CD4-positive, alpha-beta memory T cell (primary cell): ENCODE measurements at regions not wholly inside any gene's neighbourhood (a gene's known extent, or its start where the extent isn't known, plus 50 kb on each side); places are given as distances from the start of the nearest gene placed in this dataset.

Experiments
- CTCF ChIA-PET: fragments of 350-600 bp; sonication (Branson Sonifier 250); formaldehyde crosslinking; loops from one replicate; lab custom pipeline; 2021; ENCODE audit warnings: inconsistent platforms; ENCODE audit not compliant: partially characterized antibody; lab: Charles Lee
- POLR2A ChIA-PET: fragments of 350-600 bp; sonication (Branson Sonifier 250); formaldehyde crosslinking; loops from one replicate; lab custom pipeline; 2021; ENCODE audit not compliant: partially characterized antibody; lab: Charles Lee
- DNase-seq, 5 donors: peaks; one replicate each; pipeline versions ENCODE4 v3.0.0 to v3.0.0-alpha.2; 2020 to 2022; ENCODE audit warnings: mixed read lengths in 1 of 5
- H3K27ac ChIP-seq: one replicate; pipeline ENCODE4 v1.7.0; 2013; ENCODE audit warnings: low read depth, low read length
- H3K27me3 ChIP-seq: 2 replicates; pipeline ENCODE4 v1.7.0; 2013; ENCODE audit warnings: mild to moderate bottlenecking, low read length, moderate library complexity; ENCODE audit not compliant: insufficient read depth
- H3K36me3 ChIP-seq: 2 replicates; pipeline ENCODE4 v1.7.0; 2013; ENCODE audit warnings: mild to moderate bottlenecking, low read length, moderate library complexity; ENCODE audit not compliant: insufficient read depth
- H3K4me1 ChIP-seq: 2 replicates; pipeline ENCODE4 v1.7.0; 2013; ENCODE audit warnings: mild to moderate bottlenecking, low read length, moderate library complexity; ENCODE audit not compliant: insufficient read depth
- H3K4me3 ChIP-seq, 2 donors: one replicate each; pipeline ENCODE4 v1.7.0; 2013; ENCODE audit warnings: low read length in 2 of 2, mild to moderate bottlenecking in 1 of 2
- H3K9me3 ChIP-seq, 2 donors: one replicate each; pipeline ENCODE4 v1.7.0; 2013; ENCODE audit warnings: low read length in 2 of 2, control low read depth in 1 of 2; ENCODE audit not compliant: control insufficient read depth in 1 of 2
- H3K27ac Mint-ChIP-seq, 7 donors: one replicate each; pipeline ENCODE4 v1.8.0; 2020 to 2021; ENCODE audit warnings: mixed read lengths in 7 of 7, mild to moderate bottlenecking in 6 of 7, inconsistent platforms in 3 of 7, moderate library complexity in 3 of 7
- H3K27me3 Mint-ChIP-seq, 2 donors: one replicate each; pipeline ENCODE4 v1.8.0; 2020 to 2021; ENCODE audit warnings: mixed read lengths in 2 of 2
- H3K36me3 Mint-ChIP-seq, 2 donors: one replicate each; pipeline ENCODE4 v1.8.0; 2020 to 2021; ENCODE audit warnings: mixed read lengths in 2 of 2, inconsistent platforms in 1 of 2, mild to moderate bottlenecking in 1 of 2
- H3K4me1 Mint-ChIP-seq, 4 donors: one replicate each; pipeline ENCODE4 v1.8.0; 2020 to 2021; ENCODE audit warnings: mixed read lengths in 4 of 4, mild to moderate bottlenecking in 1 of 4
- H3K4me3 Mint-ChIP-seq, 8 donors: one replicate each; pipeline ENCODE4 v1.8.0; 2020 to 2021; ENCODE audit warnings: mixed read lengths in 8 of 8, mild to moderate bottlenecking in 7 of 8, moderate library complexity in 6 of 8, inconsistent platforms in 3 of 8
- H3K9me3 Mint-ChIP-seq, 8 donors: one replicate each; pipeline ENCODE4 v1.8.0; 2020 to 2021; ENCODE audit warnings: mixed read lengths in 8 of 8, mild to moderate bottlenecking in 5 of 8, inconsistent platforms in 3 of 8, moderate library complexity in 1 of 8
- intact Hi-C: fragments of 100-400 bp; cut with micrococcal nuclease; formaldehyde crosslinking; loops from one replicate; pipeline ENCODE4 v1.15.1; 2023

GRCh38 chr6:40899684-40900155 is 139.3 kb downstream of the UNC5CL start:
- Mint-ChIP-seq H3K27ac (no peak overlapping the region), H3K4me3 (no peak overlapping the region), H3K27me3 (peaks cover 5 to 10% of the 10 kb centered on the region in 2 donors), H3K9me3 (peaks cover 0 to 1% (median 0%) of the 10 kb centered on the region in 8 donors), H3K4me1 (no peaks in the 10 kb centered on the region), H3K36me3 (no peaks in the 10 kb centered on the region)
- no peak overlapping the region for H3K4me3 ChIP-seq
- POLR2A ChIA-PET, result no interaction called here
- H3K27ac ChIP-seq, result no peak overlapping the region
- DNase-seq, result no peak
- no peaks in the 10 kb centered on the region for H3K9me3 ChIP-seq
- CTCF ChIA-PET, result no interaction called here
- H3K4me1 ChIP-seq, result no peaks in the 10 kb centered on the region
- intact Hi-C loops, result no loop called here
- no peaks in the 10 kb centered on the region for H3K36me3 ChIP-seq
- H3K27me3 ChIP-seq, result no peaks in the 10 kb centered on the region

GRCh38 chr6:40898073-40898472 is 140.9 kb downstream of the UNC5CL start:
- Histone ChIP-seq H3K36me3 (no peaks in the 10 kb centered on the region), H3K4me3 (no peak overlapping the region), H3K27ac (no peak overlapping the region), H3K27me3 (no peaks in the 10 kb centered on the region), H3K9me3 (no peaks in the 10 kb centered on the region), H3K4me1 (no peaks in the 10 kb centered on the region)
- intact Hi-C loops, result no loop called here
- POLR2A ChIA-PET, result no interaction called here
- CTCF ChIA-PET, result no interaction called here
- DNase-seq, result no peak
- peaks cover 0 to 1% (median 0%) of the 10 kb centered on the region in 8 donors for H3K9me3 Mint-ChIP-seq
- H3K36me3 Mint-ChIP-seq, result no peaks in the 10 kb centered on the region
- no peaks in the 10 kb centered on the region for H3K4me1 Mint-ChIP-seq
- no peak overlapping the region for H3K27ac Mint-ChIP-seq
- H3K4me3 Mint-ChIP-seq, result no peak overlapping the region
- peaks cover 3 to 9% of the 10 kb centered on the region in 2 donors for H3K27me3 Mint-ChIP-seq

GRCh38 chr6:40897390-40898003 is 141.5 kb downstream of the UNC5CL start:
- intact Hi-C loops, result no loop called here

GRCh38 chr6:40896696-40897095 is 142.3 kb downstream of the UNC5CL start:
- Mint-ChIP-seq H3K27me3 (peaks cover 3 to 11% of the 10 kb centered on the region in 2 donors), H3K9me3 (peaks cover 0 to 1% (median 0%) of the 10 kb centered on the region in 8 donors), H3K4me1 (no peaks in the 10 kb centered on the region), H3K36me3 (no peaks in the 10 kb centered on the region), H3K27ac (no peak overlapping the region), H3K4me3 (no peak overlapping the region)
- intact Hi-C loops, result no loop called here
- CTCF ChIA-PET, result no interaction called here
- H3K27ac ChIP-seq, result no peak overlapping the region
- H3K36me3 ChIP-seq, result no peaks in the 10 kb centered on the region
- no peak overlapping the region for H3K4me3 ChIP-seq
- no peaks in the 10 kb centered on the region for H3K4me1 ChIP-seq
- POLR2A ChIA-PET, result no interaction called here
- H3K9me3 ChIP-seq, result no peaks in the 10 kb centered on the region
- no peak for DNase-seq
- no peaks in the 10 kb centered on the region for H3K27me3 ChIP-seq

More at GRCh38 chr6:40897390-40898003, 141.5 kb downstream of the UNC5CL start:
- Histone ChIP-seq H3K36me3 (no peaks in the 10 kb centered on the region), H3K27me3 (no peaks in the 10 kb centered on the region), H3K9me3 (no peaks in the 10 kb centered on the region), H3K4me3 (no peak overlapping the region), H3K4me1 (no peaks in the 10 kb centered on the region), H3K27ac (no peak overlapping the region)
- H3K27me3 Mint-ChIP-seq, result peaks cover 3 to 9% of the 10 kb centered on the region in 2 donors
- no peak overlapping the region for H3K4me3 Mint-ChIP-seq
- H3K9me3 Mint-ChIP-seq, result peaks cover 0 to 1% (median 0%) of the 10 kb centered on the region in 8 donors
- DNase-seq, result no peak
- CTCF ChIA-PET, result no interaction called here
- no peaks in the 10 kb centered on the region for H3K36me3 Mint-ChIP-seq
- POLR2A ChIA-PET, result no interaction called here
- H3K27ac Mint-ChIP-seq, result no peak overlapping the region
- H3K4me1 Mint-ChIP-seq, result no peaks in the 10 kb centered on the region

- no peak overlapping the region for H3K27ac Mint-ChIP-seq
- no peak for DNase-seq
- intact Hi-C loops, result no loop called here
Measured at GRCh38 chr6:40894962-40895799, 143.8 kb downstream of the UNC5CL start.

GRCh38 chr6:40893021-40893420 is 146.0 kb downstream of the UNC5CL start:
- Histone ChIP-seq H3K9me3 (no peaks in the 10 kb centered on the region), H3K4me1 (no peaks in the 10 kb centered on the region), H3K27ac (no peak overlapping the region), H3K27me3 (no peaks in the 10 kb centered on the region), H3K36me3 (no peaks in the 10 kb centered on the region), H3K4me3 (no peak overlapping the region)
- ChIA-PET CTCF (no interaction called here), POLR2A (no interaction called here)
- Mint-ChIP-seq H3K9me3 (peaks cover 0 to 1% (median 0%) of the 10 kb centered on the region in 8 donors), H3K4me3 (no peak overlapping the region), H3K27ac (no peak overlapping the region), H3K36me3 (no peaks in the 10 kb centered on the region), H3K4me1 (no peaks in the 10 kb centered on the region), H3K27me3 (peaks cover 2 to 13% of the 10 kb centered on the region in 2 donors)
- DNase-seq, result no peak
- intact Hi-C loops, result no loop called here

More at GRCh38 chr6:40894962-40895799, 143.8 kb downstream of the UNC5CL start:
- CTCF ChIA-PET, result no interaction called here
- H3K27ac ChIP-seq, result no peak overlapping the region
- H3K4me3 Mint-ChIP-seq, result no peak overlapping the region
- no peaks in the 10 kb centered on the region for H3K4me1 ChIP-seq
- H3K9me3 Mint-ChIP-seq, result peaks cover 0 to 1% (median 0%) of the 10 kb centered on the region in 8 donors
- no peaks in the 10 kb centered on the region for H3K9me3 ChIP-seq
- H3K4me1 Mint-ChIP-seq, result no peaks in the 10 kb centered on the region
- no peaks in the 10 kb centered on the region for H3K36me3 ChIP-seq
- H3K36me3 Mint-ChIP-seq, result no peaks in the 10 kb centered on the region
- H3K4me3 ChIP-seq, result no peak overlapping the region
- POLR2A ChIA-PET, result no interaction called here
- no peaks in the 10 kb centered on the region for H3K27me3 ChIP-seq
- peaks cover 2 to 17% of the 10 kb centered on the region in 2 donors for H3K27me3 Mint-ChIP-seq

- Mint-ChIP-seq H3K27me3 (peaks cover 0 to 13% of the 10 kb centered on the region in 2 donors), H3K4me3 (no peak overlapping the region), H3K9me3 (peaks cover 0 to 1% (median 0%) of the 10 kb centered on the region in 8 donors), H3K36me3 (no peaks in the 10 kb centered on the region), H3K27ac (no peak overlapping the region), H3K4me1 (no peaks in the 10 kb centered on the region)
- DNase-seq, result no peak
- Histone ChIP-seq H3K4me3 (no peak overlapping the region), H3K4me1 (no peaks in the 10 kb centered on the region), H3K9me3 (no peaks in the 10 kb centered on the region), H3K36me3 (no peaks in the 10 kb centered on the region), H3K27ac (no peak overlapping the region), H3K27me3 (no peaks in the 10 kb centered on the region)
- intact Hi-C loops, result no loop called here
- CTCF ChIA-PET, result no interaction called here
- POLR2A ChIA-PET, result no interaction called here
Measured at GRCh38 chr6:40892223-40892622, 146.8 kb downstream of the UNC5CL start.
